GM23248 (cell line): ENCODE measurements at regions not wholly inside any gene's neighbourhood (a gene's known extent, or its start where the extent isn't known, plus 50 kb on each side); places are given as distances from the start of the nearest gene placed in this dataset.

Experiments used
- EZH2 ChIP-seq: fragments of 200-600 bp; sonication (generic); IDR thresholded peaks from 2 replicates; pipeline ENCODE4 v1.6.1; 2018; ENCODE audit warnings: antibody characterized with exemption, mild to moderate bottlenecking; ENCODE audit not compliant: insufficient read depth, poor library complexity, severe bottlenecking
- EZH2phosphoT487 ChIP-seq: fragments of 200-600 bp; sonication (generic); IDR thresholded peaks from 2 replicates; pipeline ENCODE4 v1.6.1; 2018; ENCODE audit warnings: antibody characterized with exemption, moderate library complexity, mild to moderate bottlenecking, low read depth; ENCODE audit not compliant: insufficient read depth

- no peak for TF ChIP-seq EZH2
- TF ChIP-seq EZH2phosphoT487: no peak
These were observed 888.6 kb downstream of the TMTC2 start for GRCh38 chr12:83575326-83575725.
